HCT116 (cell line): ENCODE measurements at regions not wholly inside any gene's neighbourhood (a gene's known extent, or its start where the extent isn't known, plus 50 kb on each side); places are given as distances from the start of the nearest gene placed in this dataset.

Source experiments
- ATAC-seq: fragments of 200-7000 bp; cut with Tn5 transposase; 2 replicates; pipeline ENCODE4 v1.9.1; 2020; ENCODE audit warnings: mild to moderate bottlenecking, moderate library complexity
- BruUV-seq: library from RNA; stranded (reverse); fragments of 400-500 nt; replicated peaks from 2 replicates; lab custom pipeline; 2021; lab: Mats Ljungman, UMichigan
- CTCF ChIA-PET: fragments of 300-600 bp; sonication (Branson Sonifier 250); formaldehyde crosslinking; loops from one replicate; lab custom pipeline; 2021; ENCODE audit warnings: antibody characterized with exemption; lab: Charles Lee
- POLR2A ChIA-PET: fragments of 300-600, 350-600 bp; sonication (Branson Sonifier 250); formaldehyde crosslinking; loops from one replicate; lab custom pipeline; 2021; ENCODE audit warnings: antibody characterized with exemption; lab: Charles Lee
- RAD21 ChIA-PET, 2 experiments: fragments of 300-600 bp; sonication (Branson Sonifier 250); formaldehyde crosslinking; loops; one replicate each; lab custom pipeline; 2023; ENCODE audit warnings: low total read pairs in 2 of 2; ENCODE audit not compliant: uncharacterized antibody in 2 of 2, unreplicated experiment in 2 of 2, low non-redundant PET in 1 of 2; lab: Charles Lee
- DNase-seq: peaks from one replicate; pipeline ENCODE4 v3.0.0-alpha.2; 2010; ENCODE audit warnings: low read depth, low spot score
- H2AFZ ChIP-seq: fragments of 200-600 bp; shearing (Covaris generic), sonication (generic); 2 replicates; pipeline ENCODE4 v1.6.1; 2017; ENCODE audit warnings: low read depth, mixed run types, mixed read lengths, antibody characterized with exemption, low read length; ENCODE audit not compliant: poor library complexity, severe bottlenecking
- H3K27ac ChIP-seq: 2 replicates; pipeline ENCODE4 v1.5.1; 2012; ENCODE audit warnings: low read depth, low read length
- H3K27me3 ChIP-seq: fragments of 200-600 bp; sonication (generic); 2 replicates; pipeline ENCODE4 v1.6.1; 2016; ENCODE audit warnings: mixed run types, low read length, mixed read lengths; ENCODE audit not compliant: insufficient read depth
- H3K36me3 ChIP-seq, 2 experiments: fragments of 200-500 bp in 1 of 2; fragments of 200-600 bp in 1 of 2; sonication (Bioruptor generic) in 1 of 2; sonication (generic) in 1 of 2; 2 replicates each; pipeline versions ENCODE4 v1.5.1 to v1.6.1; 2014 to 2016; ENCODE audit warnings: low read length in 2 of 2, inconsistent platforms in 1 of 2, mixed read lengths in 1 of 2, mixed run types in 1 of 2; ENCODE audit not compliant: insufficient read depth in 2 of 2, control insufficient read depth in 1 of 2
- H3K4me1 ChIP-seq, 2 experiments: fragments of 200-600 bp in 1 of 2; sonication (generic) in 1 of 2; 2 replicates each; pipeline versions ENCODE4 v1.5.1 to v1.6.1; 2012 to 2017; ENCODE audit warnings: low read length in 2 of 2, inconsistent platforms in 1 of 2, mild to moderate bottlenecking in 1 of 2, mixed read lengths in 1 of 2, mixed run types in 1 of 2, moderate library complexity in 1 of 2; ENCODE audit not compliant: insufficient read depth in 2 of 2, control insufficient read depth in 1 of 2
- H3K4me2 ChIP-seq: fragments of 200-600 bp; sonication (generic); 2 replicates; pipeline ENCODE4 v1.6.1; 2017; ENCODE audit warnings: mixed run types, low read length, mixed read lengths
- H3K4me3 ChIP-seq, 2 experiments: fragments of 200-600 bp in 1 of 2; sonication (generic) in 1 of 2; replicated peaks in 1 of 2; 2 replicates each; pipeline ENCODE4 v1.5.1; 2011 to 2016; ENCODE audit warnings: low read length in 2 of 2, control low read depth in 1 of 2, low read depth in 1 of 2, mild to moderate bottlenecking in 1 of 2, mixed read lengths in 1 of 2, mixed run types in 1 of 2
- H3K79me2 ChIP-seq: fragments of 200-600 bp; sonication (generic); 2 replicates; pipeline ENCODE4 v1.6.1; 2017; ENCODE audit warnings: mild to moderate bottlenecking, mixed run types, low read length, moderate library complexity, mixed read lengths; ENCODE audit not compliant: insufficient read depth
- H3K9ac ChIP-seq: fragments of 200-600 bp; sonication (generic); 2 replicates; pipeline ENCODE4 v1.6.1; 2016; ENCODE audit warnings: low read length, mixed read lengths
- H3K9me2 ChIP-seq: fragments of 200-600 bp; sonication (generic), shearing (Covaris generic); 2 replicates; pipeline ENCODE4 v1.6.1; 2017; ENCODE audit warnings: mixed run types, mild to moderate bottlenecking, moderate library complexity; ENCODE audit not compliant: insufficient read depth
- H3K9me3 ChIP-seq, 2 experiments: fragments of 200-500 bp in 1 of 2; fragments of 200-600 bp in 1 of 2; sonication (Bioruptor generic) in 1 of 2; sonication (generic) in 1 of 2; 2 replicates each; pipeline ENCODE4 v1.6.1; 2014 to 2017; ENCODE audit warnings: low read length in 2 of 2, mixed read lengths in 2 of 2, inconsistent platforms in 1 of 2, low read depth in 1 of 2, mild to moderate bottlenecking in 1 of 2, mixed run types in 1 of 2, moderate library complexity in 1 of 2; ENCODE audit not compliant: control insufficient read depth in 1 of 2, insufficient read depth in 1 of 2
- H4K20me1 ChIP-seq: fragments of 200-600 bp; sonication (generic), shearing (Covaris generic); 2 replicates; pipeline ENCODE4 v1.6.1; 2017; ENCODE audit warnings: mixed run types, mild to moderate bottlenecking, moderate library complexity; ENCODE audit not compliant: insufficient read depth
- EGR1 ChIP-seq: IDR thresholded peaks from 2 replicates; pipeline ENCODE4 v1.6.1; 2012; ENCODE audit warnings: low read depth
- EZH2 ChIP-seq: fragments of 200-600 bp; sonication (generic); IDR thresholded peaks from 2 replicates; pipeline ENCODE4 v1.6.1; 2017; ENCODE audit warnings: antibody characterized with exemption, mixed run types
- FOSL1 ChIP-seq: IDR thresholded peaks from 2 replicates; pipeline ENCODE4 v1.6.1; 2012; ENCODE audit warnings: low read depth
- JUND ChIP-seq: IDR thresholded peaks from 2 replicates; pipeline ENCODE4 v1.6.1; 2012
- POLR2A ChIP-seq: IDR thresholded peaks from 2 replicates; pipeline ENCODE4 v1.7.0; 2011; ENCODE audit warnings: borderline replicate concordance; ENCODE audit not compliant: insufficient read depth, insufficient read length; ENCODE audit errors: extremely low read depth
- POLR2AphosphoS5 ChIP-seq: IDR thresholded peaks from 2 replicates; pipeline ENCODE4 v1.6.1; 2011; ENCODE audit warnings: mild to moderate bottlenecking, low read depth, low read length, moderate library complexity
- RAD21 ChIP-seq: IDR thresholded peaks from 2 replicates; pipeline ENCODE4 v1.6.1; 2012; ENCODE audit warnings: low read depth, mild to moderate bottlenecking
- SP1 ChIP-seq: IDR thresholded peaks from 2 replicates; pipeline ENCODE4 v1.6.1; 2012; ENCODE audit warnings: low read depth
- SRF ChIP-seq: IDR thresholded peaks from 2 replicates; pipeline ENCODE4 v1.6.1; 2012; ENCODE audit warnings: low read depth
- TCF7L2 ChIP-seq: IDR thresholded peaks from 2 replicates; pipeline ENCODE4 v1.7.0; 2011; ENCODE audit warnings: borderline replicate concordance, inconsistent platforms; ENCODE audit not compliant: insufficient read depth, insufficient read length; ENCODE audit errors: extremely low read depth
- ZNF274 ChIP-seq: fragments of 200-500 bp; sonication (Bioruptor generic); IDR thresholded peaks from 2 replicates; pipeline ENCODE4 v1.6.1; 2014; ENCODE audit warnings: mild to moderate bottlenecking, low read depth, low read length, inconsistent platforms
- intact Hi-C: fragments of 100-400 bp; cut with micrococcal nuclease; formaldehyde crosslinking; loops from 2 replicates; pipeline ENCODE4 v1.10.0; 2022
- TF ChIP-seq, protein P1 (sequence below): IDR thresholded peaks from 2 replicates; pipeline ENCODE4 v1.6.1; 2012
- TF ChIP-seq, protein P2 (sequence below): IDR thresholded peaks from 2 replicates; pipeline ENCODE4 v1.6.1; 2011; ENCODE audit warnings: mild to moderate bottlenecking, low read length, moderate library complexity; ENCODE audit not compliant: insufficient replicate concordance; ENCODE audit errors: extremely low read depth
- TF ChIP-seq, protein P3 (sequence below): IDR thresholded peaks from 2 replicates; pipeline ENCODE4 v1.6.1; 2012
- TF ChIP-seq, protein P4 (sequence below), 3 experiments: fragments of 200-600 bp in 1 of 3; sonication (generic) in 1 of 3; IDR thresholded peaks in 2 of 3; conservative IDR thresholded peaks in 1 of 3; 2 replicates each; pipeline ENCODE4 v1.5.1; 2012 to 2017; ENCODE audit warnings: low read depth in 2 of 3, low read length in 2 of 3, antibody characterized with exemption in 1 of 3, borderline replicate concordance in 1 of 3, control low read depth in 1 of 3, mild to moderate bottlenecking in 1 of 3, mixed read lengths in 1 of 3, mixed run types in 1 of 3, moderate library complexity in 1 of 3; ENCODE audit not compliant: insufficient read depth in 1 of 3
- TF ChIP-seq, protein P5 (sequence below): IDR thresholded peaks from 2 replicates; pipeline ENCODE4 v1.6.1; 2012; ENCODE audit warnings: low read depth

DNA sequence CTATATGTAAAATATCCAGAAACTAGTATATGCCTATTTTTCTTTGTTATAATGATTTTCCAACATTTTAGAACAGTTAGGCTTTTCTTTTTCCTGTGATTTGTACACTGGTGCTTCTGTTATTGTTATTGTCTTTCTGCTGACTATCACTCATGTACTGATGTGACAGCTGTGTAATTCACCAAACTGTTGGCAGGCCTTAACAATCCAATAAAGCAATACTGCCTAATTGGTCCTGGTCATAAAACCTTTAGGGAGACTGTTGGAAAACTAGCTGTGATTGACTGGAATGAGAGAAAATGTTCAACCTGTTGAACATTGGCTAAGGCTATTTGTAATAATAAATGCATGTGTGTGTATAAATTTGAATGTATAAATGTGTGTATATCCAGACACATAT, 956.6 kb downstream of the REEP3 start:
- TF ChIP-seq, protein P1, sequence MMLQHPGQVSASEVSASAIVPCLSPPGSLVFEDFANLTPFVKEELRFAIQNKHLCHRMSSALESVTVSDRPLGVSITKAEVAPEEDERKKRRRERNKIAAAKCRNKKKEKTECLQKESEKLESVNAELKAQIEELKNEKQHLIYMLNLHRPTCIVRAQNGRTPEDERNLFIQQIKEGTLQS, result no peak
- TF ChIP-seq, protein P2, sequence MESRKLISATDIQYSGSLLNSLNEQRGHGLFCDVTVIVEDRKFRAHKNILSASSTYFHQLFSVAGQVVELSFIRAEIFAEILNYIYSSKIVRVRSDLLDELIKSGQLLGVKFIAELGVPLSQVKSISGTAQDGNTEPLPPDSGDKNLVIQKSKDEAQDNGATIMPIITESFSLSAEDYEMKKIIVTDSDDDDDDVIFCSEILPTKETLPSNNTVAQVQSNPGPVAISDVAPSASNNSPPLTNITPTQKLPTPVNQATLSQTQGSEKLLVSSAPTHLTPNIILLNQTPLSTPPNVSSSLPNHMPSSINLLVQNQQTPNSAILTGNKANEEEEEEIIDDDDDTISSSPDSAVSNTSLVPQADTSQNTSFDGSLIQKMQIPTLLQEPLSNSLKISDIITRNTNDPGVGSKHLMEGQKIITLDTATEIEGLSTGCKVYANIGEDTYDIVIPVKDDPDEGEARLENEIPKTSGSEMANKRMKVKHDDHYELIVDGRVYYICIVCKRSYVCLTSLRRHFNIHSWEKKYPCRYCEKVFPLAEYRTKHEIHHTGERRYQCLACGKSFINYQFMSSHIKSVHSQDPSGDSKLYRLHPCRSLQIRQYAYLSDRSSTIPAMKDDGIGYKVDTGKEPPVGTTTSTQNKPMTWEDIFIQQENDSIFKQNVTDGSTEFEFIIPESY, result no peak
- TF ChIP-seq TCF7L2, result no peak
- TF ChIP-seq, protein P3, sequence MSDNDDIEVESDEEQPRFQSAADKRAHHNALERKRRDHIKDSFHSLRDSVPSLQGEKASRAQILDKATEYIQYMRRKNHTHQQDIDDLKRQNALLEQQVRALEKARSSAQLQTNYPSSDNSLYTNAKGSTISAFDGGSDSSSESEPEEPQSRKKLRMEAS, result no peak
- TF ChIP-seq SP1, result no peak
- TF ChIP-seq SRF, result no peak
- no peak for TF ChIP-seq RAD21
- no peak for TF ChIP-seq EZH2
- TF ChIP-seq POLR2A, result no peak
- TF ChIP-seq, protein P4, sequence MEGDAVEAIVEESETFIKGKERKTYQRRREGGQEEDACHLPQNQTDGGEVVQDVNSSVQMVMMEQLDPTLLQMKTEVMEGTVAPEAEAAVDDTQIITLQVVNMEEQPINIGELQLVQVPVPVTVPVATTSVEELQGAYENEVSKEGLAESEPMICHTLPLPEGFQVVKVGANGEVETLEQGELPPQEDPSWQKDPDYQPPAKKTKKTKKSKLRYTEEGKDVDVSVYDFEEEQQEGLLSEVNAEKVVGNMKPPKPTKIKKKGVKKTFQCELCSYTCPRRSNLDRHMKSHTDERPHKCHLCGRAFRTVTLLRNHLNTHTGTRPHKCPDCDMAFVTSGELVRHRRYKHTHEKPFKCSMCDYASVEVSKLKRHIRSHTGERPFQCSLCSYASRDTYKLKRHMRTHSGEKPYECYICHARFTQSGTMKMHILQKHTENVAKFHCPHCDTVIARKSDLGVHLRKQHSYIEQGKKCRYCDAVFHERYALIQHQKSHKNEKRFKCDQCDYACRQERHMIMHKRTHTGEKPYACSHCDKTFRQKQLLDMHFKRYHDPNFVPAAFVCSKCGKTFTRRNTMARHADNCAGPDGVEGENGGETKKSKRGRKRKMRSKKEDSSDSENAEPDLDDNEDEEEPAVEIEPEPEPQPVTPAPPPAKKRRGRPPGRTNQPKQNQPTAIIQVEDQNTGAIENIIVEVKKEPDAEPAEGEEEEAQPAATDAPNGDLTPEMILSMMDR (IDR thresholded peaks at IDR 0.05 in 2 of 3, conservative IDR thresholded peaks at IDR 0.05 in 1 of 3; ENCODE audit: borderline replicate concordance in 1 of 3, insufficient read depth in 1 of 3, low read depth in 2 of 3, low read length in 2 of 3), result no peak
- TF ChIP-seq ZNF274, result no peak
- TF ChIP-seq FOSL1, result no peak
- no peak for TF ChIP-seq JUND
- no peak for TF ChIP-seq EGR1
- no peak for TF ChIP-seq POLR2AphosphoS5
- TF ChIP-seq, protein P5, sequence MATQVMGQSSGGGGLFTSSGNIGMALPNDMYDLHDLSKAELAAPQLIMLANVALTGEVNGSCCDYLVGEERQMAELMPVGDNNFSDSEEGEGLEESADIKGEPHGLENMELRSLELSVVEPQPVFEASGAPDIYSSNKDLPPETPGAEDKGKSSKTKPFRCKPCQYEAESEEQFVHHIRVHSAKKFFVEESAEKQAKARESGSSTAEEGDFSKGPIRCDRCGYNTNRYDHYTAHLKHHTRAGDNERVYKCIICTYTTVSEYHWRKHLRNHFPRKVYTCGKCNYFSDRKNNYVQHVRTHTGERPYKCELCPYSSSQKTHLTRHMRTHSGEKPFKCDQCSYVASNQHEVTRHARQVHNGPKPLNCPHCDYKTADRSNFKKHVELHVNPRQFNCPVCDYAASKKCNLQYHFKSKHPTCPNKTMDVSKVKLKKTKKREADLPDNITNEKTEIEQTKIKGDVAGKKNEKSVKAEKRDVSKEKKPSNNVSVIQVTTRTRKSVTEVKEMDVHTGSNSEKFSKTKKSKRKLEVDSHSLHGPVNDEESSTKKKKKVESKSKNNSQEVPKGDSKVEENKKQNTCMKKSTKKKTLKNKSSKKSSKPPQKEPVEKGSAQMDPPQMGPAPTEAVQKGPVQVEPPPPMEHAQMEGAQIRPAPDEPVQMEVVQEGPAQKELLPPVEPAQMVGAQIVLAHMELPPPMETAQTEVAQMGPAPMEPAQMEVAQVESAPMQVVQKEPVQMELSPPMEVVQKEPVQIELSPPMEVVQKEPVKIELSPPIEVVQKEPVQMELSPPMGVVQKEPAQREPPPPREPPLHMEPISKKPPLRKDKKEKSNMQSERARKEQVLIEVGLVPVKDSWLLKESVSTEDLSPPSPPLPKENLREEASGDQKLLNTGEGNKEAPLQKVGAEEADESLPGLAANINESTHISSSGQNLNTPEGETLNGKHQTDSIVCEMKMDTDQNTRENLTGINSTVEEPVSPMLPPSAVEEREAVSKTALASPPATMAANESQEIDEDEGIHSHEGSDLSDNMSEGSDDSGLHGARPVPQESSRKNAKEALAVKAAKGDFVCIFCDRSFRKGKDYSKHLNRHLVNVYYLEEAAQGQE, result no peak
- BruUV-seq, result no TSS peak
- H2AFZ ChIP-seq, result no peak overlapping the region
- DNase-seq (no peak), ATAC-seq (no peak)
- no peak overlapping the region for H3K4me3 ChIP-seq
- H3K9me2 ChIP-seq, result no peaks in the 10 kb centered on the region
- no peaks in the 10 kb centered on the region for H3K79me2 ChIP-seq
- H3K4me2 ChIP-seq, result no peak overlapping the region
- POLR2A ChIA-PET, result no interaction called here
- no peak overlapping the region for H3K9ac ChIP-seq
- no peak overlapping the region for H3K27ac ChIP-seq
- H3K36me3 ChIP-seq, result no peaks in the 10 kb centered on the region
- H3K9me3 ChIP-seq, result no peaks in the 10 kb centered on the region
- H4K20me1 ChIP-seq, result no peaks in the 10 kb centered on the region
- intact Hi-C loops, result no loop called here
- CTCF ChIA-PET, result no interaction called here
- no peaks in the 10 kb centered on the region for H3K27me3 ChIP-seq
- RAD21 ChIA-PET, result no interaction called here
- H3K4me1 ChIP-seq, result no peaks in the 10 kb centered on the region
